GM19043 (cell line): ENCODE measurements at regions not wholly inside any gene's neighbourhood (a gene's known extent, or its start where the extent isn't known, plus 50 kb on each side); places are given as distances from the start of the nearest gene placed in this dataset.
"Not testable (repeated sequence)": the region's sequence is repeated elsewhere in the genome, so short reads cannot be mapped to it uniquely, and the experiment has no call there.

Experiments used
- ATAC-seq: cut with Tn5 transposase; IDR thresholded peaks from one replicate; pipeline ENCODE4 v1.9.1; 2021; ENCODE audit warnings: low read depth; ENCODE audit not compliant: unreplicated experiment

DNA sequence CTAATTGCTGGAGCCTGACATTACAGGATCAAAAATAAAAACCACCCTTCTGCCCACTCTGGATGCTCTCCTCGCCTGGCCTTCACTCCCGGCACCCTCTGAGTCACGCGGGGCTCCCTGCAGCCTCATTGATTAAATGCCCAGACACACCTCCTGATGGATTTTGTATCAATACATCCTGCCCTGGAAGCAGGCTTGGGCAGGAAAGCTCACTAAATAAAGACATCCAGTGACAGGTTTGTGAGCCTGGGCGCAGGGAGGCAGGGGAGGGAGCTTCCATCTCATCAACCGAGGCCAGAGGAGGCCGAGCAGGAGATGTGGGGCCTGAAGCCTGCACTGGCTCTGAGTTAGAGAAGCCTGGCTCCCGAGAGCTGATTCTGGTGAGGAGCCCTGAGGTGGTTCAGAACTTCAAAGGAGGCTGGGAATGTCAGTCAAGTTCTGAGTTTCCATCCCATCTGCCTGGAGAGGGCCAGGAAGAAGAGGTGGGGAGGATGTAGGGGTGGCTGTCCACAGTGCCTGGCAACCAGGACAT lies 318.6 kb downstream of the ADGRD1 start:
- ATAC-seq = not testable (repeated sequence)

DNA sequence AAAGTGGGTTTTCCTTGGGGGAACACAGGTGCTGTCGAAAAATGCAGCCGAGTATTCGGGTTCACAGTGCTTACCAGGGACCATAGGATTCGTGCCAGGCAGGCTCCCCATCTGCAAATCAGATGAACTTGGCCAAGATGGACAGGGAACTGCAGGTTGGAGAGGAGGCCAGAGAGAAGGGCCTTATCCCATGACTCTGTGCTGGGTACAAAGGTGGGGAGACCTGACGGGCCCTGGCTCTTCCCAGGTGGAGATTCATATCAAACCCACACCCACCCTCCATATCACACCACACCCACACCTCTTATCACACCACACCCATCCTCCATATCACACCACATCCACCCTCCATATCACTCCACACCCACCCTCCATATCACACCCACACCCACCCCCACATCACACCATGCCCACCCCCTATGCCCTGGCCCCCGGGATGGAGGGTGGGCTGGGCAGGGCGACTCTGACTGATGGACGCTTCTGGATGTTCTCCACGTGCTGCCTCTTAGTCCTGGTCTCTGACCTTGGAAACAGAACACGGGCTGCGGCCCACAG lies 319.7 kb downstream of the ADGRD1 start:
- no peak for ATAC-seq

DNA sequence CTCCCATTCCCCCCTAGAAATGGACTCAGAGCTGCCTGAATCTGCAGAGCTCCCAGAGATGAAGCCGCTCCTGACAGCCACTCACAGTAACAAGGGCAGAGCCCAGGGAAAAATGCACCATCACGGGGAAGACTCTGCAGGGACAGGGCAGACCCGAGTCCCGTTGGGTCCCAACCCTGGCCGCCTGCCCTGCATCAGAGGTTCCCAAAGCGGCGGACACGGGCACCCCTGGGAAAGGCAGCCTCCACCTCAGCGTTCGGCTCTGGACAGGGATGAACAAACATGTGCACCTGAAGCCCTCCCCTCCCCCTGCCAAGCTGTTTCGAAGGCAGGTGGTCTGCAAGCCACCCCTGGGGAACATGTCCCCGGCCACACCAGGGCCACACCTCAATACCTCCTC lies 320.4 kb downstream of the ADGRD1 start:
- ATAC-seq = no peak

DNA sequence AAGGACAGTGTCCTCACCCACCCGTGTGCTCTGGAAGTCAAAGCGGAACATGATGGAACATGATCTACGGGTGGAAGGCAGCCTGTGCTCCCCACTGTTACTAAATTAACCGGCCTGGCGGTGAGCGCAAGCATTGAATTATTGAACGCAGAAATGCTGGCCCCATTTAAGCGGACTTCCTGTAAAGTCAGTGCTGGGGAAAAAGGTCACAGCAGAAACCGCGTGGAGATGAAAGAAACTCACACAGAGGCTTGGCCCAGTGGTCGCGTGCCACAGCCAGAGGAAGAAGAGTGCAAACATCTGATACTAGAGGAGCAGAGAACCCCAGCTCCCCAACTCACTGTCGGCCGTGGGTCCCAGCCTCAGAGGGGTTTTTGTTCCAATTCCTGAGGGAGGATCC lies 321.2 kb downstream of the ADGRD1 start:
- no peak for ATAC-seq

DNA sequence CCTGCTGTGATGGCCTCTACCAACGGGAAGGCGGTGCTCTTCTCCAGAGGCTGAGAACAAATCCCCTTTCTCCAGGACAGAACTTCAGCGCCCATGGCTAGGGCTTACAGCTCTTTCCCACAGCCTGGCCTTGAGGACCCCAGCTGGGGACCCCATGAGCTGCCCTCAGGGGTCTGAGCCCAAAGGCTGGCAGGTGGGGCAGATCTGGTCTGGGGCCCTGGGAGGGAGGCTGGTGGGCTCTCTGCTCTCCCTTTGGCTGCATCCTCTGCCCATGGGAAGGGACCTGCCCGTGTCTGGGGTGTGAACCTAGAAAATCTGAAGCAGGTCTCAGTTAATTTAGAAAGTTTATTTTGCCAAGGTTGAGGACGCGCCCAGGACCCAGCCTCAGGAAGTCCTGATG lies 322.1 kb downstream of the ADGRD1 start:
- ATAC-seq = no peak

DNA sequence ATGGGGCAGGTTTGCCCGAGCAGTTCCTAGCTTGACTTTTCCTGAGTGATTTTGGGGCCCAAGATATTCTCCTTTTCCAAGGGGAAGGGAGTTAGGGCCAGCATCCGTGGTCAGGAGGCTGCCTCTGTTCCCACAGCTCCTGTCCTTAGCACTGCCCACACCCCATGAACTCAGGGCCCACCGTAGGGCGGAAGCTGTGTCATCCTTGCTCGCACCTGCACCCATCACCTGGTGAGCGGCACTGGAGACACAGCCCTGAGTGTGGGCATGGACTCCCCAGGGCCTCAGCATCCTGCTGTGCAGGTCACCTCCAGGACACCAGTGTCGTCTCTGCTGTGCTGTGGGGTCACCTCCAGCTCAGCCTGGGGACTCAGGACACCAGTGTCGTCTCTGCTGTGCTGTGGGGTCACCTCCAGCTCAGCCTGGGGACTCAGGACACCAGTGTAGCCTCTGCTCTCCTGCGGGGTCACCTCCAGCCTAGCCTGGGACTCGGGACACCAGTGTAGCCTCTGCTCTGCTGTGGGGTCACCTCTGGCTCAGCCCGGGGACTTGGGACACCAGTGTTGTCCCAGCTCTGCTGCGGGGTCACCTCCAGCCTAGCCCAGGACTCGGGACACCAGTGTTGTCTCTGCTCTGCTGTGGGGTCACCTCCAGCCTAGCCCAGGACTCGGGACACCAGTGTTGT lies 322.9 kb downstream of the ADGRD1 start:
- no peak for ATAC-seq

DNA sequence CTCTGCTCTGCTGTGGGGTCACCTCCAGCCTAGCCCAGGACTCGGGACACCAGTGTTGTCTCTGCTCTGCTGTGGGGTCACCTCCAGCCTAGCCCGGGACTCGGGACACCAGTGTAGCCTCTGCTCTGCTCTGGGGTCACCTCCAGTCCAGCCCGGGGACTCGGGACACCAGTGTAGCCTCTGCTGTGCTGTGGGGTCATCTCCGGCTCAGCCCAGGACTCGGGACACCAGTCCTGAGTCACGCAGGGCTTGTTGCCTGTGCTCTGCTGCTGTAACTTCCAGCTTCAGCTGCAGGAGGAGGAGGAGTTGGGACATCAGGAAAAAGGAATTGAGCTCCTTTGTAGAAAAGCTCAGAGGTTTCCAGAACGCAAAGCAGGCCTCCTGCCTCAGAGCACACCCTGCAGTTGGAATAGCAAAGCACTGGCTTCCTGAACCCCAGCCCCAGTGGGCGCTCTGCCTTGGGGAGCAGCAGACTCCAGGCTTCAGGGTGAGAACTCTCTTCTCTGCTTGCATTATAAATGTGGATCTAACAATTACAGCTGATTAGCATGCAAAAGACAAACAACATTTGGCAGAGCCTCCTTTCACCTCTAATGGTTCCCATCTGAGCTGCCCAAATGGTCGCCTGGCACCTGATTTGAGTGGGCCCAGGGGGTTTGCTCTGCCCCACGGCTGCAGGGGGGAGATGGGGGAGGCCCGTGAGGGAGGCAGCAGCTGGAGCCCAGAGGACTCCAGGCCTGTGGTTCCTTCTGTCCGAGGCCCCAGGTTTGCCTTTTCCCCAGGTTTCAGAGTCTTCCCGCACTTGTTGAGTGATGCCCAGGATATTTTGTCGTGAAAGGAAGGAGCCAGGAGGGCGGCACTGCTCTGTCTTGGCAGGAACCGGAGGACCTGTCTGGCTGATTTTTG lies 323.7 kb downstream of the ADGRD1 start:
- not testable (repeated sequence) for ATAC-seq

DNA sequence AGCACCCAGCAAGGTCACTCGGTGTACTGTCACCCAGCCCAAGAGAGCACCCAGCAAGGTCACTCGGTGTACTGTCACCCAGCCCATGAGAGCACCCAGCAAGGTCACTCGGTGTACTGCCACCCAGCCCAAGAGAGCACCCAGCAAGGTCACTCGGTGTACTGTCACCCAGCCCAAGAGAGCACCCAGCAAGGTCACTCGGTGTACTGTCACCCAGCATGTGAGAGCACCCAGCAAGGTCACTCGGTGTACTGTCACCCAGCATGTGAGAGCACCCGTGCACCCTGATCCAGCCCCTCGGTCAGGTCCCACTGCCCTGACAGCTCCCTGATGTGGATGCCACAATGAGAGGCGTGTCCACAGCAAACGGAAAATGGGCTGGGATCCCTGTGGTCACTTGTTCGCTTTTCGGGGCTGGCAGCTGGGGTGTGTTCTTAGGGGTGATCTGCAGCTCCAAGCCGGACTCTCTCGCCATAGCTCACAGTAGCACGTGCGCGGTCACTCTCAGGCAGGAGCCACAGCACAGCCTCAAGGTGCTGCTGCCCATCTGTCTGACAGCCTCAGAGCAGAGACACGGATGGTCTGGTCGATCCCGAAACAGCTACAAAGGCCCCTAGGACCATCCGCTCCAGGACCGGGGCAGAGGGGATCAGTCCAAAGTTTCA lies 324.9 kb downstream of the ADGRD1 start:
- ATAC-seq = not testable (repeated sequence)

DNA sequence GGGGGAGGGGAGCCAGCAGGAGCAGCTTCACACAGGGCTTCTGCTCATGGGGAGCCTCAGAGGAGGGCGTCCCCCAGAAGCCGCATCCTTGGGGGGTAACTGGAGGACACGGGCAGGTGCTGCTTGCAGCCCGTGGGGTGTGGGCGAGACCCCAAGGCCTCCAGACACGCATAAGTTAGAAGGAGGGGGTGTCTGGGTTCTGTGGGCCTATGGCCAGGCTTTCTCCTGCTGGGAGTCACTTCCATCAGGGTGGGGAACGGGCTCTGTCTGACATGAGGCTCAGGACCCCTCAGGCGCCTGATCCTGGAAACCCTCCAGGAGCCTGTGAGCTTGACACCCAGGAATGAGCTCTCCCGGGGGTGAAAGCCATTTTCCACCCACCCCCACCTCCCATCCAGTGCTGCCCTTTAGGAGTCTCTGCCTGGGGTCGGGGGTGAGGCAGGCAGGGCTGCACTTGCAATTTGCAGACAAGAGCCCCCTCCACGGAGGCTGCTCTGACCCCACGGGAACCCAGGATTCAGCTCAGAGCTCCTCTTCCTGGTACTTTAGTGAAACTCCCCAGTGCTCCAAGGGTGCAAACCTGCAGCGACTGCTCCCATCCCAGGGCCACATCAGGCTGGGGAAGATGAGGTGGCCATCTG lies 325.7 kb downstream of the ADGRD1 start:
- no peak for ATAC-seq

DNA sequence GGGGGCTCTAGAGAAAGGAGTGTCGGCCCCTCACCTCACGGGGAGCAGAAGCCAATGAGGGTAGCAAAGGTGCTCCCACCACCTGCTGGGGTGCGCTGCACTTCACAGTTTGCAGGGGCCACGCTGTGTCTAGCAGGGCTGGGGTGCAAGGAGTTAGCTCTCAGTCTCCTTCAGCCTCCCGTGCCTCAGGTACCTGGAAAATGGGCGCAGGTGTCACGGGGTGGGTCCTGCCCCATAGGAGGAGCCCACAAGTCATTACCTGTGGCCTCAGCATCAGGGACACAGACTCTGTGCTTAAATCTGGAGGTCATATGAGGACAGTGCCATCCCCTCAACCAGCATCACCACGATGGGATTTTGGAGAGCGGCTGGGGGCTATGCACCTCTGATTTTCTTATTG lies 326.7 kb downstream of the ADGRD1 start:
- no peak for ATAC-seq

DNA sequence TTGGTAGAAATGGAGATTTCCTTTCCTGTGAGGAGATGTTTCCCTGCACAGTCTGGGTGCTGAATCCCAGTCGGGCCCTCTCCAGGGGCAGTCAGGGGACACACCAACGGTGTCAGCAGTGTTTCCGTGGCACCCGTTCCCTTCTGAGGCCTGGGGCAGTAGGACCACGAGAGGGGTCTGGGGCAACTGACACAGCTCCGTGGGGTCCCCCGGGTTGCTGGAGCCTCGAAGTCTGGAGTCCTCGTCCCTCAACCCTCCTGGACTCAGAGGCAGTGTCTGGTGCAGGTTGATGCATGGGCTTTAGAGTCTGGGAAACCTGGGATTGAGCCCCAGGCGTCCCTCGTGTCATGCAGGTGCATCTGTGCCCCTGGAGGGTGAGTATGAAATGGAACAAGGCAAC lies 327.3 kb downstream of the ADGRD1 start:
- ATAC-seq = no peak

DNA sequence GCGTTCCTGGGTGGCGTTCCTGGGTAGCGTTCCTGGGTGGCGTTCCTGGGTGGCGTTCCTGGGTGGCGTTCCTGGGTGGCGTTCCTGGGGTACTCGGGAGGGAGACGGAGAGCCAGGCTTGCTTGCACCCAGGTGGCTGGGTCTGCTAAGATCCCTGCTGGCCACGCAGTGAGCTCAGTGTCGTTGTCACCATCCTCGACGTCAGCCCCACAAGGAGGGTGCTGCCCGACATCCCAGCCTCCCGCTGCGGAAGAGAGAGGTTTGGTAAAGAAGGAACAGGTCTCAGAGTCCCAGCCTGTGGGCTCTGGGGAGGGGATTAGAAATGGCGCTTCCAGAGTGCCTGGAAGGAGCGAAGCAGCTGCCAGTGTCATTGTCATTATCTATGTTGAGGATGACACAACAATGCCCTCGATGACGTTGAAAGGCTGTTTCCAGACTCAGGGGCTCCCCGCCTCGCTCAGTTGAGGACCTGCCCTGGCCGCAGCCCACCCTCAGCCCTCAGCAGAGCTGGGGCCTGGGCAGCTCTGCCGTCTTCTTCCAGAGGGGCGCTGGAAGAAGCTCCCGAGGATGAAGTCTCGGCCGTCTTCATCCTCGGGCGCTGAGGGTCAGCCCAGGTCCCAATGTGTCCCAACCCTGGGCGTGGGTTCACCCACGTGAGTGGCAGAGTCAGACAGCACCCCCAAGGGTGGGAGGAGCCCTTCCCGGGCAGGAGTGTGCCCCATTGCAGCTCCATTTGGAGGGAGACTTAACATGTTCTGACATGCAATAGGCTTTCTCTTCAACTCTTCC lies 328.8 kb downstream of the ADGRD1 start:
- no peak for ATAC-seq

DNA sequence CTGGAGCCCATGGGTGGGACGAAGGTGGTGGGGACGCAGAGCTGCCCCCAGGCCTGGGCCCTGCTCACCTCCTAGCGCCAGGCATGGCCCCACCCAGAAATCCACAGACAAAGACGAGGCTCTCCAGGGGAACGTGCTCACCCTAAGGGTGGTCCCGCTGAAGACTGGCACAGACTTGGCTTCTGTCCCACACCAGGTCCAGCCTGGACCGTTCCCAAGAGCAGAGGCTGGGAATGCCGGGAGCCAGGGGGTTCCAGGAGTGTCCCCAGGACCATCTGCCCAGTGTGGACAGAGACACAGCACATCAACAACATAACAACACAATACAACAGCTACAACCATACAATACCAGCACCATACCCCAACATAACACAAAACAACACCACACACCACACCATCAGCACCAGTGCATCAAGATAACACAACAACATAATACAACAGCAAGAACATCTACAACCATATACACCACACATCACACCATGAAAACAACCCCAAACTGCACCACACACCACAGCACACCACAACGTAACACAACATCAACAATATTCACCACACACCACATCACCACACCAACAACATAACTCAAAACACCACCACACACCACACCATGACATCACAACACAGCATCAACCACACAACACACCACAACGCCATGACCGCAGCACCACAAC lies 329.6 kb downstream of the ADGRD1 start:
- no peak for ATAC-seq

DNA sequence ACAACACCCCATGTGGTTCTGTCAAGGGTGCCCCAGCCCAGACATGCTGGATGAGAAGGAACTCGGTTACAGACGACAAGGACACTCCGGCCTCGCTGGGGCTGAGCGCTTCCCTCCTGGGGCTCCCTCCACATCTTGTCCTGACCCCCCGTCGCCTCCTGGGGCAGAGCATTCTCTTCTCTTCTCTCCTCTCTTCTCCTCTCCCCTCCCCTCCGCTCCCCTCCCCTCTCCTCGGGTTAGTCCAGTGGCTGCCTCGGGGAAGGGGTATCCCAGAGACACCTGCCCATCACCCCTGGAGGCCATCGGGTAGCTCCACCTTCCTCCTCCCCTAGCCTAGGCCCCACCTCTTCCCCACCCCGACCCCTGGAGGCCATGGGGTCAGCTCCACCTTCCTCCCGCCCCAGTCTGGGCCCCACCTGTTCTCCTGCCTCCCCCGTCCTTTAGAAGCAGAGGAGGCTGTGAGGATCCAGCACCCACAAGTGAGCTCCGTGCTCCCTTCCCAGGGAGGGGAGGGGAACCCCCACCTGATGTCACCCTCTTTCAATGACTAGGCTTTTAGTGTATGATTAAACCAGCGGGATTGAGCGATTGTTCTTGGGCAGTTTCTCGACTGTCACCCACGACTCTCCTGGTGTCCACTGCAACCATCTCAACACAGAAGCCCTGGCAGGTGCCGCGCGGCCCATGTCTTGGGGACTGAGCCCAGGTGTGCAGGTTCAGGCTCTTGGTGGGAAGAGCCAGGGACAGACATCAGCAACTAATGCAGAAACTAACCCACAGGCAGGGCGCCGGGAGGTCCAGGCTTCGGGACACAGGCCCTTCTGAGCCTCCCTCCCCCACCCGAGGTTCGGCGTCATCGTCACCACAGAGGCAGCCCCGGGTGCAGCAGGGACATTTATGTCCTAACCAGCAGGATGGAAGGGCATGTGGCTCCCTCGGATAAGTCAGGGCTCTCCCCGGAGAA lies 330.4 kb downstream of the ADGRD1 start:
- not testable (repeated sequence) for ATAC-seq

DNA sequence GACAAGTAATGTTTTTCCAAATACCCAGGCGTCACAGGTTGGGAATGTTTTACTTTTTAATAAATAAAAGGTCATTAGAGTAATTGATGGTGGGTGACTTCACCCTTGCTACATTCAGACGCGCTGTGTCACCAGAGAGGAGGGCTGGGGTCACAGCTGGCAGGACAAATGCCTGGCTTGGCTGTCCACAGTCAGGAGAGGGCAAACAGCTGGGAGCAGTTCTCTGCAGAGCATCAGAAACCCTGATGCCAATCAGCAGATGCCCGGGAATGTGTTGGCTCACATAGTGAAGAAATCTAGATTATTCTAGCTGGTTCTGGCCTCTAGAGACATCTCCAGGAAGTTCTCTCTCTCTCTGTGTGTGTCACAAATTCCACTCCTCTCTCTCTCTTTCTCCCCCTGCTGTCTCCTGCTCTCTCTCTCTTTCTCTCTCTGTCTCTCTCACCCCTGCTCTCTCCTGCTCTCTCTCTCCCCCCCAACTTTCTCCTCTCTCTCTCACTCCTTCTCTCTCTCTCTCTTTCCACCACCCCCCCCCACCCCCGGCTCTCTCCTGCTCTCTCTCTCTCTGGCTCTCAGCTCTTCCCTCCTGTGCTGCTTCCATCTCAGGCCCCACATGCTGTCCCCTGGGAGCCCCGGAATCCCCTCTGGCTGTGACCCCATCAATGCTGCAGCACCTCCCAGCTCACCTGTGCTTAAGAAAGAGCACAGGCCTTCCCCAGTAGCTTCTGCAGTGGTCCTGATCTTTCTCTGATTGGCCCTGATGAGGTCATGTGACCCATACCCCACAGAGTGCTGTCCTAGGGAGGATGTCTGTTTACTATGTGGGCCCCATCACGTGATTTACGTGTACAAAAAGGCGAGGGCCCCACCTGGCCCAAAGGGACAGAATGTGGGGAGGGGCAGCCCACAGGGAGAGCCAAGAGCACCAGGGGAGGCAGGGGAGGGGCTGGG lies 331.5 kb downstream of the ADGRD1 start:
- ATAC-seq = not testable (repeated sequence)

DNA sequence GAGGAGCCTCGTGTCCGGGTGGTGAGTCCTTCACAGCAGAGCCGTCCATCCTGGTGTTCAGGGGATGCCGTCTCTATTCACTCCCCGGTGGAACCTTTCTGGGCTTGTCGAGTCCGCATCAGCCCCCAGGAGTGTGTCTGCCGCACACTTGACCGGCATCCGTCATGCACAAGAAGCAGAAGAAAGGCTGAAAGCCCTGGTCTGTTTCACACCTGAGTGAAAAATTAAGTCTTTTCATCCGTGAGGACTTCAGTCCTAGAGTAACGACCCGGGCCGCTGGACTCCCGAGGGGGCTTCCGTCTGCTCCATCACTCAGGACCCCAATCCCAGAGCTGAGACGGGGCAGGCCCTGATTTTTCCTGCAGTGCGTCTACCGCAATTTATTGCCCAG lies 332.2 kb downstream of the ADGRD1 start:
- ATAC-seq = not testable (repeated sequence)

DNA sequence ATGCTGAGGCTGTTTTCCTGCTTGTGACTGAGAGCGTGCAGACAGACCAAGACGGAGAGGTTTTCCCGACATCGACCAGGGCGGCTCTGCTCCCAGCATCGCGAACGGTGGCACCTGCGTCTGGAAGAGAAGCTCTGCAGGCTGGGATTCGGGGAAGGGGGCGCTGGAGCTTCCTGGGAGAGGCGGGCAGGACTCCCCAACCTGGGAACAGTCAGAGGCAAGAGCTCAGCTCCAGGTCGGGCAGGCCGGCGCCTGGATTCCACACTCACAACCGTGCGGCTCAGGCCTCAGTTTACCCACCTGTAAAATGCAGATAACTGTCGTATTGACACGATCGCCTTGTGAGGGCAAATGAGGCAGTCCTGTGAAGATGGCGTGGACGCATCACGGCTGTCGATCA lies 332.6 kb downstream of the ADGRD1 start:
- not testable (repeated sequence) for ATAC-seq
